A673 (cell line): ENCODE measurements at regions not wholly inside any gene's neighbourhood (a gene's known extent, or its start where the extent isn't known, plus 50 kb on each side); places are given as distances from the start of the nearest gene placed in this dataset.
"Not testable (repeated sequence)": the region's sequence is repeated elsewhere in the genome, so short reads cannot be mapped to it uniquely, and the experiment has no call there.

Experiments
- BruUV-seq: library from RNA; stranded (reverse); fragments of 400-500 nt; replicated peaks from 2 replicates; lab custom pipeline; 2021; lab: Mats Ljungman, UMichigan
- CTCF ChIA-PET: fragments of 300-600 bp; sonication (Branson Sonifier 250); formaldehyde crosslinking; loops from one replicate; lab custom pipeline; 2022; ENCODE audit warnings: antibody characterized with exemption; lab: Charles Lee
- POLR2A ChIA-PET: fragments of 300-600 bp; sonication (Branson Sonifier 250); formaldehyde crosslinking; loops from one replicate; lab custom pipeline; 2022; ENCODE audit warnings: antibody characterized with exemption; ENCODE audit not compliant: low non-redundant PET; lab: Charles Lee
- DNase-seq: peaks from one replicate; pipeline ENCODE4 v3.0.0-alpha.2; 2015; ENCODE audit warnings: low spot score
- H3K27ac ChIP-seq: fragments of 200-600 bp; sonication (generic); 2 replicates; pipeline ENCODE4 v1.5.1; 2016; ENCODE audit warnings: mixed run types, low read depth, mild to moderate bottlenecking, mixed read lengths, antibody characterized with exemption, low read length; ENCODE audit not compliant: poor library complexity, severe bottlenecking
- H3K27me3 ChIP-seq: fragments of 200-600 bp; sonication (generic); replicated peaks from 2 replicates; pipeline ENCODE4 v1.6.1; 2017; ENCODE audit warnings: mixed run types, low read depth, mild to moderate bottlenecking, mixed read lengths, antibody characterized with exemption, low read length; ENCODE audit not compliant: insufficient read depth, poor library complexity
- H3K36me3 ChIP-seq: fragments of 200-600 bp; sonication (generic); 2 replicates; pipeline ENCODE4 v1.6.1; 2016; ENCODE audit warnings: mixed run types, mild to moderate bottlenecking, mixed read lengths, antibody characterized with exemption, low read length; ENCODE audit not compliant: insufficient read depth, poor library complexity, severe bottlenecking
- H3K4me1 ChIP-seq: fragments of 200-600 bp; sonication (generic); 2 replicates; pipeline ENCODE4 v1.6.1; 2017; ENCODE audit warnings: mixed run types, mild to moderate bottlenecking, mixed read lengths, antibody characterized with exemption, low read length; ENCODE audit not compliant: insufficient read depth, poor library complexity, severe bottlenecking
- H3K4me3 ChIP-seq: fragments of 200-600 bp; sonication (generic); 2 replicates; pipeline ENCODE4 v1.5.1; 2016; ENCODE audit warnings: low read depth, mixed run types, mild to moderate bottlenecking, mixed read lengths, low read length; ENCODE audit not compliant: poor library complexity, severe bottlenecking
- H3K9me3 ChIP-seq: fragments of 200-600 bp; sonication (generic); 2 replicates; pipeline ENCODE4 v1.6.1; 2016; ENCODE audit warnings: mixed run types, low read depth, mild to moderate bottlenecking, mixed read lengths, antibody characterized with exemption, low read length; ENCODE audit not compliant: poor library complexity, severe bottlenecking
- CTCF ChIP-seq: fragments of 300-800, 200-600 bp; sonication (generic); conservative IDR thresholded peaks from 2 replicates; pipeline ENCODE4 v1.5.1; 2017; ENCODE audit warnings: low read depth, mild to moderate bottlenecking, antibody characterized with exemption, low read length, moderate library complexity, mixed read lengths
- EZH2 ChIP-seq: fragments of 200-600 bp; sonication (generic); IDR thresholded peaks from 2 replicates; pipeline ENCODE4 v1.6.1; 2017; ENCODE audit warnings: borderline replicate concordance, low read depth, mild to moderate bottlenecking, mixed read lengths, antibody characterized with exemption, low read length; ENCODE audit not compliant: poor library complexity, severe bottlenecking
- intact Hi-C: fragments of 100-400 bp; cut with micrococcal nuclease; formaldehyde crosslinking; loops from one replicate; pipeline ENCODE4 v1.10.0; 2022; ENCODE audit not compliant: unreplicated experiment

- Histone ChIP-seq H3K27ac (no peak overlapping the region), H3K4me3 (no peak overlapping the region), H3K36me3 (no peaks in the 10 kb centered on the region), H3K9me3 (peaks cover 16% of the 10 kb centered on the region), H3K27me3 (no peaks in the 10 kb centered on the region), H3K4me1 (no peaks in the 10 kb centered on the region)
- no TSS peak for BruUV-seq
- TF ChIP-seq EZH2, result no peak
- no peak for TF ChIP-seq CTCF
- intact Hi-C loops, result no loop called here
- no peak for DNase-seq
- CTCF ChIA-PET, result no interaction called here
- POLR2A ChIA-PET, result no interaction called here
These were observed 771.4 kb upstream of the DEFB115 start for GRCh38 chr20:30486103-30486478.

GRCh38 chr20:30487461-30487860 is 770.0 kb upstream of the DEFB115 start:
- POLR2A ChIA-PET, BruUV-seq, DNase-seq, H3K4me3 ChIP-seq, intact Hi-C loops, H3K36me3 ChIP-seq, H3K27ac ChIP-seq, H3K4me1 ChIP-seq, CTCF ChIA-PET, H3K27me3 ChIP-seq: not testable (repeated sequence)
- H3K9me3 ChIP-seq, result peaks cover 16% of the 10 kb centered on the region

GRCh38 chr20:30487947-30488926 is 769.2 kb upstream of the DEFB115 start:
- H3K36me3 ChIP-seq, result no peaks in the 10 kb centered on the region
- H3K4me1 ChIP-seq, result no peaks in the 10 kb centered on the region
- H3K27ac ChIP-seq, result no peak overlapping the region
- POLR2A ChIA-PET, result no interaction called here
- peaks cover 16% of the 10 kb centered on the region for H3K9me3 ChIP-seq
- no peak overlapping the region for H3K4me3 ChIP-seq
- no TSS peak for BruUV-seq
- no peak for DNase-seq
- intact Hi-C loops, result no loop called here
- TF ChIP-seq EZH2 (no peak), CTCF (no peak)
- H3K27me3 ChIP-seq, result no peaks in the 10 kb centered on the region
- CTCF ChIA-PET, result no interaction called here
